OCI-LY1 (cell line): ENCODE measurements at regions not wholly inside any gene's neighbourhood (a gene's known extent, or its start where the extent isn't known, plus 50 kb on each side); places are given as distances from the start of the nearest gene placed in this dataset.

Experiments
- H2AFZ ChIP-seq: fragments of 200-600 bp; sonication (generic), shearing (Covaris generic); 2 replicates; pipeline ENCODE4 v1.6.0; 2014; ENCODE audit warnings: antibody characterized with exemption, mild to moderate bottlenecking, low read length
- H3F3A ChIP-seq: fragments of 200-600 bp; sonication (generic), shearing (Covaris generic); 2 replicates; pipeline ENCODE4 v1.6.0; 2014; ENCODE audit warnings: mild to moderate bottlenecking, antibody characterized with exemption, low read length, moderate library complexity; ENCODE audit not compliant: insufficient read depth
- H3K27ac ChIP-seq: fragments of 200-600 bp; sonication (generic); 2 replicates; pipeline ENCODE4 v1.5.1; 2014; ENCODE audit warnings: low read length, mixed run types, mild to moderate bottlenecking, low read depth; ENCODE audit not compliant: poor library complexity, severe bottlenecking
- H3K27me3 ChIP-seq: fragments of 200-600 bp; sonication (generic); 2 replicates; pipeline ENCODE4 v1.6.0; 2014; ENCODE audit warnings: antibody characterized with exemption, mild to moderate bottlenecking, low read length, moderate library complexity; ENCODE audit not compliant: insufficient read depth
- H3K36me3 ChIP-seq: fragments of 200-600 bp; sonication (generic); 2 replicates; pipeline ENCODE4 v1.6.1; 2014; ENCODE audit warnings: mild to moderate bottlenecking, antibody characterized with exemption, low read length, moderate library complexity, mixed read lengths; ENCODE audit not compliant: insufficient read depth
- H3K4me1 ChIP-seq: fragments of 200-600 bp; sonication (generic); 2 replicates; pipeline ENCODE4 v1.5.1; 2014; ENCODE audit warnings: mild to moderate bottlenecking, low read length, moderate library complexity; ENCODE audit not compliant: insufficient read depth, severe bottlenecking
- H3K4me2 ChIP-seq: fragments of 200-600 bp; sonication (generic), shearing (Covaris generic); 2 replicates; pipeline ENCODE4 v1.6.1; 2014; ENCODE audit warnings: low read length
- H3K4me3 ChIP-seq: fragments of 200-600 bp; sonication (generic); 2 replicates; pipeline ENCODE4 v1.5.1; 2014; ENCODE audit warnings: low read length, low read depth, mild to moderate bottlenecking, mixed read lengths; ENCODE audit not compliant: poor library complexity, severe bottlenecking
- H3K79me2 ChIP-seq: fragments of 200-600 bp; shearing (Covaris generic); 2 replicates; pipeline ENCODE4 v1.6.1; 2016; ENCODE audit warnings: mixed run types, low read length, mixed read lengths; ENCODE audit not compliant: insufficient read depth
- H3K9ac ChIP-seq: fragments of 200-600 bp; sonication (generic), shearing (Covaris generic); 2 replicates; pipeline ENCODE4 v1.6.1; 2014; ENCODE audit warnings: mild to moderate bottlenecking, low read length, mixed read lengths
- H3K9me2 ChIP-seq: fragments of 200-600 bp; sonication (generic), shearing (Covaris generic); 2 replicates; pipeline ENCODE4 v1.6.1; 2014; ENCODE audit warnings: low read depth, mild to moderate bottlenecking, low read length, mixed read lengths
- H3K9me3 ChIP-seq: fragments of 200-600 bp; shearing (Covaris generic); 2 replicates; pipeline ENCODE4 v1.6.1; 2014; ENCODE audit warnings: low read length, mixed read lengths
- H4K20me1 ChIP-seq: fragments of 200-600 bp; sonication (generic), shearing (Covaris generic); 2 replicates; pipeline ENCODE4 v1.6.0; 2016; ENCODE audit warnings: mild to moderate bottlenecking, low read length; ENCODE audit not compliant: insufficient read depth
- CTCF ChIP-seq: fragments of 200-600 bp; sonication (generic), shearing (Covaris generic); IDR thresholded peaks from 2 replicates; pipeline ENCODE4 v1.5.1; 2017; ENCODE audit warnings: mild to moderate bottlenecking, antibody characterized with exemption, low read length, moderate library complexity, mixed read lengths
- EZH2 ChIP-seq: fragments of 200-600 bp; sonication (generic), shearing (Covaris generic); IDR thresholded peaks from 2 replicates; pipeline ENCODE4 v1.8.0; 2017; ENCODE audit warnings: borderline replicate concordance, mixed run types, mild to moderate bottlenecking, antibody characterized with exemption, low read length, moderate library complexity, mixed read lengths

- Histone ChIP-seq H3K9ac (no peak overlapping the region), H3K27ac (no peak overlapping the region), H3K36me3 (no peaks in the 10 kb centered on the region), H3K9me2 (no peaks in the 10 kb centered on the region), H3K79me2 (no peaks in the 10 kb centered on the region), H3K4me3 (no peak overlapping the region), H3K9me3 (no peaks in the 10 kb centered on the region), H2AFZ (no peak overlapping the region), H4K20me1 (no peaks in the 10 kb centered on the region), H3K4me1 (no peaks in the 10 kb centered on the region), H3F3A (no peaks in the 10 kb centered on the region), H3K4me2 (no peak overlapping the region), H3K27me3 (no peaks in the 10 kb centered on the region)
- TF ChIP-seq CTCF: no peak
- TF ChIP-seq EZH2: no peak
These were observed 1153.9 kb upstream of the NCAM2 start for GRCh38 chr21:19844334-19844733.

- no peaks in the 10 kb centered on the region for H3K4me1 ChIP-seq
- no peak overlapping the region for H3K4me3 ChIP-seq
- H3K36me3 ChIP-seq: no peaks in the 10 kb centered on the region
- H3K9me3 ChIP-seq: no peaks in the 10 kb centered on the region
- no peak for TF ChIP-seq CTCF
- TF ChIP-seq EZH2: no peak
- no peaks in the 10 kb centered on the region for H3K79me2 ChIP-seq
- no peak overlapping the region for H3K9ac ChIP-seq
- no peak overlapping the region for H3K27ac ChIP-seq
- H3F3A ChIP-seq: no peaks in the 10 kb centered on the region
- no peak overlapping the region for H2AFZ ChIP-seq
- H3K9me2 ChIP-seq: no peaks in the 10 kb centered on the region
- no peak overlapping the region for H3K4me2 ChIP-seq
- H4K20me1 ChIP-seq: no peaks in the 10 kb centered on the region
- H3K27me3 ChIP-seq: no peaks in the 10 kb centered on the region
These were observed 1148.1 kb upstream of the NCAM2 start for GRCh38 chr21:19850157-19850556.

- no peaks in the 10 kb centered on the region for H3K9me2 ChIP-seq
- no peaks in the 10 kb centered on the region for H3K9me3 ChIP-seq
- H3K4me2 ChIP-seq: peak overlapping the region; percentile 23; the same call in 1 of the 2 replicates
- H3K4me3 ChIP-seq: peak overlapping the region; percentile 19
- H3F3A ChIP-seq: no peaks in the 10 kb centered on the region
- no peaks in the 10 kb centered on the region for H3K36me3 ChIP-seq
- H3K9ac ChIP-seq: no peak overlapping the region
- no peak overlapping the region for H3K27ac ChIP-seq
- no peak overlapping the region for H2AFZ ChIP-seq
- no peaks in the 10 kb centered on the region for H4K20me1 ChIP-seq
- no peaks in the 10 kb centered on the region for H3K27me3 ChIP-seq
- H3K4me1 ChIP-seq: no peaks in the 10 kb centered on the region
- no peaks in the 10 kb centered on the region for H3K79me2 ChIP-seq
- TF ChIP-seq CTCF (no peak), EZH2 (no peak)
These were observed 1145.1 kb upstream of the NCAM2 start for GRCh38 chr21:19853061-19853460.
